Glutamatergic neuron (in vitro differentiated cells): ENCODE measurements at regions not wholly inside any gene's neighbourhood (a gene's known extent, or its start where the extent isn't known, plus 50 kb on each side); places are given as distances from the start of the nearest gene placed in this dataset.

Experiments
- DNase-seq: peaks from one replicate; pipeline ENCODE4 v3.0.0; 2022
- H3K27ac Mint-ChIP-seq: one replicate; pipeline ENCODE4 v1.8.0; 2020; ENCODE audit warnings: mild to moderate bottlenecking, mixed read lengths, inconsistent platforms; ENCODE audit not compliant: unreplicated experiment
- H3K27me3 Mint-ChIP-seq: one replicate; pipeline ENCODE4 v1.8.0; 2020; ENCODE audit warnings: mild to moderate bottlenecking, moderate library complexity, mixed read lengths, inconsistent platforms; ENCODE audit not compliant: unreplicated experiment
- H3K36me3 Mint-ChIP-seq: one replicate; pipeline ENCODE4 v1.8.0; 2020; ENCODE audit warnings: mild to moderate bottlenecking, mixed read lengths, inconsistent platforms; ENCODE audit not compliant: unreplicated experiment
- H3K4me1 Mint-ChIP-seq: one replicate; pipeline ENCODE4 v1.8.0; 2020; ENCODE audit warnings: mild to moderate bottlenecking, low read depth, mixed read lengths, inconsistent platforms; ENCODE audit not compliant: unreplicated experiment
- H3K4me3 Mint-ChIP-seq: one replicate; pipeline ENCODE4 v1.8.0; 2020; ENCODE audit warnings: mild to moderate bottlenecking, mixed read lengths, inconsistent platforms; ENCODE audit not compliant: unreplicated experiment
- H3K9me3 Mint-ChIP-seq: one replicate; pipeline ENCODE4 v1.8.0; 2020; ENCODE audit warnings: mild to moderate bottlenecking, moderate library complexity, mixed read lengths, inconsistent platforms; ENCODE audit not compliant: unreplicated experiment
- CTCF ChIP-seq: fragments of 200-600 bp; sonication (generic); IDR thresholded peaks from one replicate; pipeline ENCODE4 v1.5.0; 2021; ENCODE audit not compliant: partially characterized antibody, unreplicated experiment

- Mint-ChIP-seq H3K27me3 (no peaks in the 10 kb centered on the region), H3K4me3 (no peak overlapping the region), H3K4me1 (no peaks in the 10 kb centered on the region), H3K36me3 (no peaks in the 10 kb centered on the region), H3K27ac (no peak overlapping the region), H3K9me3 (no peaks in the 10 kb centered on the region)
- no peak for DNase-seq
- no peak for TF ChIP-seq CTCF
Measured at GRCh38 chr5:21686706-21687105, 1166.4 kb downstream of the CDH12 start.

- no peak for TF ChIP-seq CTCF
- Mint-ChIP-seq H3K27ac (no peak overlapping the region), H3K9me3 (no peaks in the 10 kb centered on the region), H3K4me1 (no peaks in the 10 kb centered on the region), H3K36me3 (no peaks in the 10 kb centered on the region), H3K4me3 (no peak overlapping the region), H3K27me3 (no peaks in the 10 kb centered on the region)
- DNase-seq, result no peak
Measured at GRCh38 chr5:21685522-21685921, 1167.6 kb downstream of the CDH12 start.

GRCh38 chr5:21684992-21685391 is 1168.2 kb downstream of the CDH12 start:
- no peak overlapping the region for H3K4me3 Mint-ChIP-seq
- no peaks in the 10 kb centered on the region for H3K36me3 Mint-ChIP-seq
- no peaks in the 10 kb centered on the region for H3K9me3 Mint-ChIP-seq
- H3K27me3 Mint-ChIP-seq, result no peaks in the 10 kb centered on the region
- TF ChIP-seq CTCF, result no peak
- H3K27ac Mint-ChIP-seq, result no peak overlapping the region
- H3K4me1 Mint-ChIP-seq, result no peaks in the 10 kb centered on the region
- DNase-seq, result no peak

DNA sequence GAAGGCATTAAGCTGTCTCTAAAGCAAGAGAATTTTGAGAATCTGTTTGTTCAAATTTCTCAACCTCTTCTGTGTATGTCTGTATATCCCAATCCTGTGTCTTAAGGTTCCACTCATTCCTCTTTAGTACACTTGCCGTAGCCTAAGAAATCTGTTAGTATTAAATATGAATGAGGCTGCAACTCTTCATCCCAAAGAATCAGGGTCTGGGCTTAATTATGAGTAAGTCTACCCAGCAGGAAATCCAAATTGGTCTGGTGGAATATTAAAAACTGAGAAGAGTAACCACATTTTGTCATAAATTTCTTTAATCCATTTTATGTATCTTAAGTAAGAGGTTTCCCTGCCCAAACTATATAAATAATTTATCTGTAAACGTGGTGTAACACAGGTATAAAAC is 1171.2 kb downstream of the CDH12 start:
- no peak overlapping the region for H3K27ac Mint-ChIP-seq
- no peak overlapping the region for H3K4me3 Mint-ChIP-seq

GRCh38 chr5:21680641-21681040 is 1172.5 kb downstream of the CDH12 start:
- H3K27me3 Mint-ChIP-seq, result peaks cover 2% of the 10 kb centered on the region
- H3K36me3 Mint-ChIP-seq, result no peaks in the 10 kb centered on the region
- no peak for TF ChIP-seq CTCF

More for the DNA sequence above, 1171.2 kb downstream of the CDH12 start:
- TF ChIP-seq CTCF, result no peak
- H3K4me1 Mint-ChIP-seq, result no peaks in the 10 kb centered on the region
- H3K27me3 Mint-ChIP-seq, result peaks cover 2% of the 10 kb centered on the region
- DNase-seq, result no peak
- H3K36me3 Mint-ChIP-seq, result no peaks in the 10 kb centered on the region
- no peaks in the 10 kb centered on the region for H3K9me3 Mint-ChIP-seq

More at GRCh38 chr5:21680641-21681040, 1172.5 kb downstream of the CDH12 start:
- Mint-ChIP-seq H3K4me1 (no peaks in the 10 kb centered on the region), H3K27ac (no peak overlapping the region), H3K9me3 (no peaks in the 10 kb centered on the region), H3K4me3 (no peak overlapping the region)
- no peak for DNase-seq
